ENCODE measurements at regions not wholly inside any gene's neighbourhood (a gene's known extent, or its start where the extent isn't known, plus 50 kb on each side); places are given as distances from the start of the nearest gene placed in this dataset.

DNA sequence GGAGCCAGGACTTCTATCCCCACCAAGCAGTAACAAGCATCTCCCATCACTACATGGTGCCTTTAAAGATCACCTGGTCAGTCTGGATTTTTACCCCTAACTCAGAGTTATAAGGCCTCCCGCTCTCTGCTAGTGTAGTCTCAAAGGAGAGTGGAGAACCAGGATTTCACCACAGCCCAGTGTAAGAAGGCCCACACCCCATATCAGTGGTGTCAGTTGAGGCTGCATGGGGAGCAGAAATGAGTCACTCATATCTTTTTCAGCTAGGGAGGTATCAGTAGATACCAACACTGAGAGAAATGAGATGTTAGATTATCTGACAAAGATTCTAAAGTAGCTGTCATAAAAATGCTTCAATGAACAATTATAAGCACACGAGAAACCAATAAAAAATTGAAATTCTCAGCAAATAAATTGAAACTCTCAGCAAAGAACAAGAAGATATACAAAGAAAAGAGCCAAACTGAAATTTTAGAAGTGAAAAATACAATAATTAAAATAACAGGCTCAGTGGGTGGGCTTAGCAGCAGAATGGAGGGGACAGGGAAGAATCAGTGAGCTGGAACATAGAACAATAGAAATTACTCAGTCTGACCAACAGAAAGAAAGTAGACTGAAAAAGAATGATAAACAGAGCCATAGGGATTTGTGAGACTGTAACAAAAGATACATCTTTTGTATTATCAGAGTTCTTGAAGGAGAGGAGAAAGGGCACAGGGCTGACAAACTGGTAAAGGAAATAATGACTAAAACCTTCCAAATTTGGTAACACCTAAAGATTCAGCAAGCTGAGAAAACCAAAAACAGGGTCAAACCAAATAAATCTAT, 257.7 kb downstream of the ANAPC1 start:
- H3K4me1 ChIP-seq (ENCODE audit: control insufficient read depth, extremely low read depth, insufficient read depth, low read length): no peaks in the 10 kb centered on the region
- intact Hi-C loops (cut with micrococcal nuclease): no loop called here
- CTCF ChIA-PET: no interaction called here

More for the DNA sequence above, 257.7 kb downstream of the ANAPC1 start:
- Histone ChIP-seq H3K4me3 (replicated peaks in 1 of 3; ENCODE audit: insufficient read depth in 1 of 3, low read depth in 1 of 3, low read length in 3 of 3) (no peak overlapping the region), H4K20me1 (replicated peaks; ENCODE audit: control insufficient read depth, extremely low read depth, insufficient read depth, low read length) (no peaks in the 10 kb centered on the region), H2AFZ (ENCODE audit: low read depth, low read length) (no peak overlapping the region), H3K27me3 (ENCODE audit: control insufficient read depth in 2 of 2, insufficient read depth in 2 of 2, low read length in 2 of 2) (peaks cover 4 to 8% of the 10 kb centered on the region in 2 experiments), H3K36me3 (ENCODE audit: control insufficient read depth in 2 of 2, extremely low read depth in 1 of 2, insufficient read depth in 2 of 2, low read length in 2 of 2) (no peaks in the 10 kb centered on the region), H3K9me1 (replicated peaks; ENCODE audit: control insufficient read depth, extremely low read depth, insufficient read depth, low read length) (no peaks in the 10 kb centered on the region), H3K27ac (ENCODE audit: insufficient read depth, low read depth, low read length) (no peak overlapping the region), H3K9ac (replicated peaks; ENCODE audit: extremely low read depth, insufficient read depth, low read length) (no peak overlapping the region), H3K4me2 (ENCODE audit: insufficient read depth, low read length) (no peak overlapping the region), H3K79me2 (ENCODE audit: control insufficient read depth, insufficient read depth, low read length) (no peaks in the 10 kb centered on the region), H3K9me3 (replicated peaks; ENCODE audit: control insufficient read depth, insufficient read depth, low read length) (no peaks in the 10 kb centered on the region)
- DNase-seq (ENCODE audit: low read depth, low spot score): no peak
- dilution Hi-C loops (cut with MboI; ENCODE audit: extremely low pct_ligation_motif_present, low sequenced_read_pairs): no loop called here
- no TSS peak for BruUV-seq (replicated peaks)
- no peak for FAIRE-seq
- TF ChIP-seq MYC (IDR thresholded peaks at IDR 0.05; ENCODE audit: low read depth, low read length) (no peak), EZH2 (IDR thresholded peaks at IDR 0.05; ENCODE audit: borderline replicate concordance, low read depth, low read length, severe bottlenecking) (no peak), CTCF (IDR thresholded peaks at IDR 0.05; ENCODE audit: extremely low read depth in 1 of 2, insufficient read depth in 1 of 2, low read depth in 1 of 2, low read length in 2 of 2) (no peak), POLR2AphosphoS5 (IDR thresholded peaks at IDR 0.05; ENCODE audit: insufficient read depth, low read depth, low read length) (no peak), POLR2A (IDR thresholded peaks at IDR 0.05; ENCODE audit: low read depth, low read length) (no peak), GATA2 (IDR thresholded peaks at IDR 0.05; ENCODE audit: insufficient read depth, insufficient read length, low read depth, low read length) (no peak)
- POLR2A ChIA-PET: no interaction called here
